DMS153 treated with DMSO at 0.1 percent for 48 hours (cell line): ENCODE measurements at regions not wholly inside any gene's neighbourhood (a gene's known extent, or its start where the extent isn't known, plus 50 kb on each side); places are given as distances from the start of the nearest gene placed in this dataset.
"Not testable (repeated sequence)": the region's sequence is repeated elsewhere in the genome, so short reads cannot be mapped to it uniquely, and the experiment has no call there.

ENCODE experiments used
- DNase-seq: peaks from one replicate; lab custom pipeline; 2025; ENCODE audit not compliant: unreplicated experiment; lab: John Stamatoyannopoulos, UW

DNA sequence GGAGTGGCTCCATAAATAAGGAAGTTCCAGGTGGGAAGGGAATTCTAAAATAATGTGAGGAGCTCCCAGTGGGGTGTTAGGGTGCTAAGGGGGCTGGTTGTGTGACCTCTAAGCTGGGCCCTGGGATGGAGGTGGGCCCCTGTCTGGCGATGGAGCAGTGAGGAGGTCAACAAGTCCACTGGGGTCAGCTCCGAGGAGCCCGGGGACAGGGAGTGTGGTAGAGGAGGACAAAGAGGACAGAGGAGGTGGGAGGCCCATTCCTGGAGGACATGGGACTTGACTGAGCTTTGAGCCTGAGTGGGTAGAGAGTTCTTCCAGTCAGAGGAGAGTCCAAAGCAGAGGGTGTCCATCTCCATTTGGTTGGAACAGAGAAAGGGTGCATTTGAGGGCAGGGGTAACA, 390.2 kb downstream of the TSHZ3 start:
- DNase-seq, result no peak

DNA sequence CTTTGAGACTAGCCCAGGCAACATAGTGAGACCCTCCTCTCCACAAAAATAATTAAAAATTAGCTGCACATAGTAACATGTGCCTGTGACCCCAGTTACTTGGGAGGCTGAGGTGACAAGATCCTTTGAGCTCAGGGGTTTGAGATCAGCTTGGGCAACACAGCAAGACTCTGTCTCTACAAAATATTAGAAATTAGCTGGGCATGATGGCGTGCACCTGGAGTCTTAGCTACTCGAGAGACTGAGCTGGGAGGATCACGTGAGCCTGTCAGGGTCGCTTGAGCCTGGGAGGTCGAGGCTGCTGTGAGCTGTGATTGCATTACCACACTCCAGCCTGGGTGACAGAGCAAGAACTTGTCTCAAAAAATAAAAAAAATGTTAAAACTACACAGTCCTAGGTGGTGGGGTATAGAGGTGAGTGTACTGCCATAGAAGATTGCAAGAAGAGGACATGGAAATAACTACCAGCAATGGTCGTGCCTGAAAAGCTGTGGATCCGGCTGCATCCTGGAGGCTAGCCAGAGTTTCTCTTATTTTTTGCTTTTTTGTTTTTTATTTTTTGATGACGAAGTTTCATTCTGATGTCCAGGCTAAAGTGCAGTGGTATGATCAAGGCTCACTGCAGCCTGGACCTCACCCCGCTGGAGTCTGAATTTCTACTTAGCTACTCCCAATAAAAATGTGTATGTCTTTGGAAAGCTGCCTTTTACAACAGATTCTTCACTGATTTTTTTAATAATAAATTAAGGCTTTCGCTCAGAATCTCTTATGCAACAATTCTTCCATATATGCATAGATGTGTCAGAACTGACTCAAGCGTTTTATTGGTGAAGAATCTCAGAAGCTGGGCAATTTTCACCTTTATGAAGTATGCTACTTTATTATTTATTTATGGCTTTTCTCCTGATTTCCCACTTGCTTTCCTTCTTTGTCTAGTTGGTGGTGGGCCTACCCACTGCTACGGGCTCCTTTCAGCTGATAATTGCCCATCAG, 393.8 kb downstream of the TSHZ3 start:
- no peak for DNase-seq

DNA sequence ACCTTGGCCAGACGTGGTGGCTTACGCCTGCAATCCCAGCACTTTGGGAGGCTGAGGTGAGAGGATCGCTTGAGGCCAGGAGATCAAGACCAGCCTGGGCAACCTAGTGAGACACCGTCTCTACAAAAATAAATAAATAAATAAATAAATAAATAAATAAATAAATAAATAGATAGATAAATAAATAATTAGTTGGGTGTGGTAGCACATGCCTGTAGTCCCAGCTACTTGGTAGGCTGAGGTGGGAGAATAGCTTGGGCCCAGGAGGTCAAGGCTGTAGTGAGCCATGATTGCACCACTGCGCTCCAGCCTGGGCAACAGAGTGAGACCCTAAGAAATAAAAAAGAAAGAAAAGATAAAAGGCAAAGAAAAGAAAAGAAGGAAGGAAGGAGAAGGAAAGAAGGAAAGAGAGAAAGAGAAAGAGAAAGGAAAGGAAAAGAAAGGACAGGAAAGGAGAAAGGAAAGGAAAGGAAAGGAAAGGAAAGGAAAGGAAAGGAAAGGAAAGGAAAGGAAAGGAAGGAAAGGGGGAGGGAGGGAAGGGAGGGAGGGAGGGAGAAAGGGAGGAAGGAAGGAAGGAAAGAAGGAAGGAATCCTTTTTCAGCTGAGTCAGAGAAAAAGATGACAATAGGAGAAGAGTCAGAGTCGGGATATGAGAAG, 404.8 kb downstream of the TSHZ3 start:
- DNase-seq, result not testable (repeated sequence)

DNA sequence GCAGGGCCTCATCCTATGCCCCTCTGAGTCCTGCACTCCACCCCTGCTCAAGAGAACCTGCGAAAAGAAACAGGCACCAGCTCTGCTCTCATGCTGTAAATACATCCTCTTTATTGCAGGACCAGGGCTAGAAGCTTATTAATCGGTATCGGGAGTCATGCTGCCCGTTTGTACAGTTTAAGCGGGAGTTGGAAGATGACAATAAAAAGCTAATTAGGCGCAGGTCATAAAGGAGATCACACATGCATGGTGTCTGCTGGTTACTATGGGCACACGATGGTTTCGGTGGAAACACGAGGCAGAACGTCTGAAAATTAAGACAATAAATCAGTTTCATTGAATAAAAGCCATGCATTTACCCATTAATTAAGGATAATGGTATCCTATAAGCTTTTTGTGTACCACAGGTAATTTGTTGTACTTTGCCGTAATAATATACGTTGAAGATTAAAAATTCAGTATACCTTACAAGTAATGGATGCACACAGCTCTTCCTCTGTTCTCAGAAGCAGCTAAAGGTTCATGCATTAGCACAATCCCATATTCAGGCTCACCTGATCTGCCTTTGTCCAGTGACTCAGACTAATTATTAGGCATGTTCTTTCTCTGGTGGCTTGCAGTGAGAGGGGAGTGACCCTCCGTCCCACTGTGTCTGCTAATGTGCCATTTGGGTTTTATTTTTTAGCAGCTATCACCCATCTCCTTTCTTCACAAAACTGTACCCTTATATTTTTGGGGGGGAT, 406.0 kb downstream of the TSHZ3 start:
- no peak for DNase-seq

DNA sequence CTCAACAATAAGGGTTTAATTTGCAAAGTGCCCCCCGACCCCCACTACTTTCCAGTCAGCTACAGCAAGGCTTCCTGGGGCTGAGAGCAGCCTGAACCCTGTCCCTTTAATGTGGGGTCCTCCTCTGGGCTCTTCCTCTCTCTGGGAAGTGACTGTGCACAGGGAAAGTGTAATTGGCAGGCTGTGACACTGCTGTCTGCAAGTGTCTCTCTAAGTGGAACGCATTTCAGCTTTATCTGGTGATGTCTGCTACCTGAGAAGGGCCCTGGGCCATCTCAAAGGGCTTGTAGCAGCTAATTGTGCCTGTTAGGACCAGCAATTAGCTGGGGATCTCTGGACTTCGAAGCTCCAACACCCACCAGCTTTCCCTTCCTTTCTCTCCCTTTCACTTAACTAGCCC, 406.6 kb downstream of the TSHZ3 start:
- DNase-seq, result no peak

DNA sequence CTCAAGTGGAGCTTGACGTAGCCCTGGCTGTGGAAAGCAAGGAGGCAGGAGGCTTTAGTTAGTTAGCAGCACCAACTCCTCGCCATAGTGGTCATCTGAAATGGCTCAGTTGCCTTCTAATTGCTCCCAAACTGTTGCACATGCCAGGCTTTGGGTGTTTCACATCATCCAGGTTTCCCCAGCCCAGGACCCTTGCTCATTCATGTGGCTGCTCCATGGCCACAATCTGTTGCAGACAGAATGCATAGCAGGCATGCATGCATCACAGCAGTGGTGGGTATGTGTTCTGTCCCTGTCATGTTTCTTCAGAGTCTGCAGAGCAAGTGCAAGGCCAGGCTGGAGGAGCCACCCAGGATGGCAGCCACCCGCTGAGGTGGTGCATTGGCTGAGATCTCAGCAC, 407.6 kb downstream of the TSHZ3 start:
- no peak for DNase-seq

DNA sequence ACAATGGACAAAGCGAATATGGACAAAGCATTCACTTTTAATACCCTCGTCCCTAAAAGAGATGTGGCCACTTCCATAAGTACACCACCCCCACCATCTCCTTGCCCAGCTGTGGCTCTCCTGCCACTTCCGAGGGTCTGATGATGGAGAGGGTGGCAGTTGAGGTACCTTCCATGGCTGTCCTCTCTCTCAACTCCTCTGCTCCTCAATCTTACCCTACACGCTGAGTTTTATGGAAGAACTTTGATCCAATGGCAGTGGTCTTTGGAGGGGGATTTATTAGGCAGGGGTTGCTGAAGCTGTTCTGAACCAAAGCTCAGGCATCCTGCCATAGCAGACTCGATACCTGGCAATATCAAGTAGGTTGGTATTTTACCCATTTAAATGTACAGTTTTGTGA, 413.0 kb downstream of the TSHZ3 start:
- DNase-seq, result no peak

DNA sequence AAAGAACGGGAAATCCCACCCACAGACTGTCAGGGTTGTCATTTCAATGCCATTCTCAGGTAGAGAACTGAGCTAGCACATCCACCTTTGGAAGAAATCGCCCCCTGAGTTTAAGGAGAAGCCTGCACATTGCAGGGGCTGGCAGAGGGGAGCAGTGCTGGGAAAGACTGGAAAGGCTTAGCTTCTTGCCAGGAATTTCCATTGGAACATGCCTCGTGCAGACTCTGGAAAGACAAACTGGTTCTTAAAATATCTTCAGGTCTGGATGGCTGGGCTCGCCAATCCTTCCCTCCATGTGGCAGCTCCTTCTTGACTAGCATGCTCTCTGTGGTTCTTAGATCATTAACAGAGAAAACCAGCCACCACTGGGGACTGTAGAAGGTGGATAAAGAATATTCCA, 414.1 kb downstream of the TSHZ3 start:
- no peak for DNase-seq

DNA sequence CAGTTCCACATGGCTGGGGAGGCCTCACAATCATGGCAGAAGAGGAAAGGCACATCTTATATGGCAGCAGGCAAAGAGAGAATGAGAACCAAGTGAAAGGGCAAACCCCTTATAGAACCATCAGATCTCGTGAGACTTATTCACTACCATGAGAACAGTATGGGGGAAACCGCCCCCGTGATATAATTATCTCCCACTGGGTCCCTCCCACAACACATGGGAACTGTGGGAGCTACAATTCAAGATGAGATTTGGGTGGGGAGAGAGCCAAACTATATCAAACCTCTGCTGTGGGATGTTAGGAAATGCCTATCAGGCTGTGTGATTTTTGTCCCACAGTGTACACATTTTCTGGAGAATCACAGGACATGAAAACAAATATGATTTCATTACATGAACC, 415.8 kb downstream of the TSHZ3 start:
- not testable (repeated sequence) for DNase-seq

DNA sequence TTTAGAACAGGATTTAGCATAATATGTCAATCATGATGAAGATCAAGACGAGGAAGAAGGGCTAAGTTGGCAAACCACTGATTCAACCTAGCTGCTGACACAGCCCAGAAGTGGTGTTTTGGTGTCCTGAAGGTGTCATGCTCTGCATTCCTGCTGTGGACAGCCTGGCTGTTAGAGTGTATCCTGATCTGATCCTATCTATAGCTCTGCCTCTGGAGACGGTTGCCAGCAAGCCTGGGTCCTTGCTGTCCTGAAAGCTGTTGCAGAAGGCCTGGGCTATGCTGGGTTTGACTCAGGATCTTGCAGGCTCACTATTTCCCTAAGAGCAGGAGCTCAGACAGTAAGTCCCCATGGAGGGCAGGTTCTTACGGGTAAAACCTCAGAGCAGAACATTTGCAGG, 416.4 kb downstream of the TSHZ3 start:
- no peak for DNase-seq

DNA sequence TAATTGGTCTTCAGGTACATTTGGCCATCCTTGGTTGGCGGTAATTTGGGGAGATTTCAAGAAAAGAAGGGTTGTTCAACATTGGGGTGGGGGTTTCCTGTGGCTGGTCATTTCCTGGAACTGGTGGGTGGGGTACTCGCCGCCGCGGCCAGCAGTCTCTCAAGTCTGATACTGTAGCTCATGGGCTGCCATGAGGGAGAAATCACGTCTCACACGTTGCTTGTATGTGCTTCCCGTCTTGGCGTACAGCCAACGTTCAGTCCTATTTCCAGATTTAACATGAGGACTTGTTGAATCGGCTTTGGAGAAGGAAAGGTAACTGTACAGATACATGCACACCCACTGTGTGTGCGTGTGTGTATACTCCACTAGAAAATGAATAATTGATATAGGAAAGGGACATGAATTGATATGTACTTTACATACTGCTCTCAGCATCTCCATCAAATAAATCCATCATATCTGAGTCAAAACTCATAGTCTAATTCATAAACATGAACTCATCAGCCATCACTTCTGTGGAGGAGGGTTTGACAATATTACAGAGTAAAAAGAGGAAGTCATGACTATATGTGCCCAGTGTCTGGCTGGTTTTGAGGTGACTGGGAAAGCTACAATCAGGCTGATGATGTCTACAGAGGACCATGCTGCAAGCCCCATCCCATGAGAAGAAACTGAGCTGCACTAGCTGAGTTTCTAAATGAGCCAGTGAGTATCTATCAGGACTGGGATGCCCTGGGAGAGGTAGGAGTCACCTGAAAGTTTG, 418.1 kb downstream of the TSHZ3 start:
- no peak for DNase-seq

DNA sequence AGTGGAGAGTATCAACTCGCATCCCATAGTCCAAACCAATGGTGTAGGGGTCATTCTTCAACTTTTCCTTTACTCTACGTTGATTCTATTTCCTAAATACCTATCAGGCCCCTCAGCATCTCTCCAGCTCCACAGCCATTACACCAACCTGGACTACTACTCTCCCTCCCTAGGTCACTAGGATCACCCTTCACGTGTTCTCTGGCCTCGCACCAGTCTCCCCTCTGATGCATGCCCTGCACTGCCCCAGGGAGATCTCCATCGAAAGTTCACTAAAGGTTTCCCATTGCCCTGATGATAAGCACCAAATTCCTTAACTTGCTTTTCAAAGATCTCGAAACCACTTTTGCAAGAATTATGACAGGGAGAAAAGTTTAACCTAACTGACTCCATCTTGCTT, 421.5 kb downstream of the TSHZ3 start:
- no peak for DNase-seq

DNA sequence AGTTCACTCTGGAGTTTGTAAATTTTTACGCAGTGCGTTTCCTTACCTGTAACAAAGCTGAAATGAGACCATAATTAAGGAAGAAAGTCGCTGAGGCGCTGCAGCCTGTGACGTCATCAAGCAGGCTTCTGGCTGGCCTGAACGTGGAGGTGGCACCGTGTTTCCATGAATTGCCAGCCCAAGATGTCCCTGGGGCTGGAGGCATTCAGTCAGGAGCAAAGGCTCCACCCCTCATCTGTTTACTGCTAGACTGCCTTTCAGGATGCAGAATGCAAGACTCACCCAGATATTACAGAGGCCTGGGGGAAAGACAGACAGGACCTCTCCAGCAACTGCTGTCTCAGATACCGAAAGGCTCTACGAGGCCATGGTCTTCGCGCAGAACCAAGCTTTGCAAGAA, 424.6 kb downstream of the TSHZ3 start:
- DNase-seq, result no peak

DNA sequence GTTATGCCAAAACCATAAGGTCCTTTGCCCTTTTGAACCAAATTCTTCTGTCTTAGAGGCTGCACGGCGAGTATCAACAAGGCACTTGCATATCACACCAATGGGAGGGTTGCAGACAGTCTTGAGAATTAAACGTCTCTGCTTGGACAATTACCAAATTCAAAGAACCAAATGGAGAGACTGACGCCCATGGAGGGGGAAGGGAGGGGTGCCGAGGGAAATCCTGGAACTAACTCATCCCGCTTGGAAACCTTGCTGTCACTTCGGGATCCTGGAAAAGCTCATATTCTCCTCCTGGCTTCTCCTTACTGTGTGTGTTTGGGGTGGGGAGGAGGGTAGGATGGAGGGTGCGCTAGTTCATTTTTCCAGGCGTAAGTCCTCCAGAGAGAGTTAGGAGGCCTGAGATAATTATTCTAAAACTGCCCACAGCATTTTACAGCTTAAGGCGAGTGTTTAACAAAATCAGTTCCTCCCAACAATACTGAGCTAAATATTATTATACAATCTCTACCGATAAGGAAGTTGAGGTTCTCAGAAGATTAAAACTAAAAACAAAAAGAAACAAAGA, 425.1 kb downstream of the TSHZ3 start:
- DNase-seq, result no peak

DNA sequence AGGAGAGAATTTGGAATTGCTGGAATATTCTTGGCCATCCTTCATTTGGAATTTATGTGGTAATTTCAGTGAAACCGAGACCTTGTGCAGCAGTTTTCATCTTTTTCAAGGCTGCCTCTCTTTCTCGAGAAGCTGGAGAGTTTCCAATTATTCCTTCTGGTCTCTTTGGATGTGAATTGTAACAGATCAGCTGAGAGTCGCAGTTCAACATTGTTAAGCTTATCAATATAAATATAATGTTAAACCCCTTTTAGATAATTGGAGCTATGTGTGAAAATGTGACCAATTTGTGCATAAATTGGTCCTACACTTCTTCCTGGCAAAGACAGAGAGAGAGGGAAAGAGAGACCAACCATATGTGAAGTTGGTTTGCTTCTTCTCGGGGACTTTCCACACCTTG, 425.6 kb downstream of the TSHZ3 start:
- no peak for DNase-seq

DNA sequence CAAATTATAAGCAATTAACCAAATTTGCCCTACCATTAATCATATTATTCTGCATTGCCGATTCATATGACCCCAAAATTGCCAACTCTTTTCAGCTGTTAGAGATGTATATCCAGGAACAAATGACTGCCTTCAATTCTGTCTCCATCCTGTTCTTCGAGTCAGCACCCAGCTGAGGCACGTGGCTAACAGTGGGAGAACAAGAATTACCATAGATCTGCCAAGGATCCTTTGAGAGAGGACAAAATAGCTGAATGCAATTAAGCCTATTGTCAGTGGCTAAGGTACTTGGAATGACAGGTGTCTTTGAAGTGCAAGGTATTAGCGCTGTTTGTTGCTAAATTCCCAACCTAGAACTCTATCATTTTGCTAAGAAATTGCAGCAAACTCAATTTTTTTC, 426.1 kb downstream of the TSHZ3 start:
- DNase-seq, result no peak

DNA sequence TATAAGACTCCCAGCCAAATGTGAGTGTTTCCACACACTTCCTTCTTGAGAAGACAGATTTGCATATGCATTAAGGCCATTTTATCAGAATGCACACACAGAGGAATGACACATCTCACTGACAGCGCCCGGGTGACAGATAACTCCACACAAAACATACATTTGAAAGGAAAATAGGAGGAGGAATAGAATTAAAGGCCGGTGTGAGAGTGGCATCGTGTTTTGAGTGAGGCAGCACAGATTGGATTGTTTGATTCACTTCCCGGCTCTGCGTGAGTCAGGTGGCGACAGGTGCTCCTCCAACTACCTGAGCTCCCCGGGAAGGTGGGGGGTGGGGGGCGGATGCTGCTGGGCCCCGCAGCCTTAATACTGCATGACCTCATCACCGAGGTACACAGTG, 429.0 kb downstream of the TSHZ3 start:
- no peak for DNase-seq

DNA sequence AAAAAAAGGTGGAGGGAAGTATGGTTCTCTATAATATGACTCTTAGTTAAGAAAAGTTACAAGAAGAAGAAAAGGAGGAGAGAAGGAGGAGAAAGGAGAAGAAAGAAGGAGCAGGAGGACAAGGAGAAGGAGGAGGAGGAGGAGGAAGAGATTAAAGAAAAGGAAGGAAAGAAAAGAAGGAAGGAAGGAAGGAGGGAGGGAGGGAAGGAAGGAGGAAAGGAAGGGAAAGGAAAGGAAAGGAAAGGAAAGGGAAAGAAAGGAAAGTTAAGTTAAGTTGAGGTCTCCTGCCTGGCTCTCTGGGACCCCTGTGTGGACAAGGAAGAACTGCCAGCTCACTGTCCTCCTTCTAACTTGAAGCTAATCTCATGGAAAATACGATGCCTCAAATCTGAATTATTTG, 429.5 kb downstream of the TSHZ3 start:
- no peak for DNase-seq

DNA sequence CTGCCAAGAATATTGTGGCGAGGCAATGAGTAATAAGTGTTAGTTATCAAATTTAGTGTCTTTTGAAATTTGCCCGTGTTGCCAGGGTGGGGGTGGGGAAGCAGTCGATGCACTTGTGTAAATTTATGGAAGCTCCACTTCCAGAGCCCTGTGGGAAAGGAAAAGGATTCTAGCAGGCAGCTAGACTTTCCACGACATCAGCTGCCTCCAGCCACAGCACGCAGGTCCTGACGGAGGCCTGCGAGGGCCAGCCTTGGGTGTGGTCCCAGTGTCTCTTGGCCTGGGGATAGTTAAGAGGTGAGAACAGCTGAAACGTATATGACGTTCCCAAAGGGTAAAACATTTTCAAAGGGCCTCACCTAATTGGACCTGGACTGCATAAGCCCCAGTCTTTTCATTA, 433.0 kb downstream of the TSHZ3 start:
- DNase-seq, result no peak

DNA sequence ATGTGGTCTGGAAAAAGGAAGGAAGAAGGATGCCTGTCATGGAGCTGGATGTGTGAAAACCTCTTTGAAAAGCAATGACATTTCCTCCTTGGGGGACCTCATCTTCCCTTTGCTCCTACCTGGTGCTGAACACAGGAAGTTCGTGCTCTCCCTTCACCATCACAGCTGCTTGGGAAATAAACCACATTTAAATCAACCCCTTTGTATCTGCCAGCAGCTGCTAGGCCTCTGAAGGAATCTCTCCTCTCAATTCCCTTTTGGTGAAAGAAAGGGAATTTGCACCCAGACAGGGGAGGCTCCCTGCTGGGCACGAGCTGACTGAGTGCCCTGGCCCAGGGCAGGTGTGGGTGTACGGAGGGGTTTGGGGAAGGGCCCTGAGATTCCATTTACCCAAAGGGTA, 437.7 kb downstream of the TSHZ3 start:
- no peak for DNase-seq
